ENCODE measurements at regions not wholly inside any gene's neighbourhood (a gene's known extent, or its start where the extent isn't known, plus 50 kb on each side); places are given as distances from the start of the nearest gene placed in this dataset.

DNA sequence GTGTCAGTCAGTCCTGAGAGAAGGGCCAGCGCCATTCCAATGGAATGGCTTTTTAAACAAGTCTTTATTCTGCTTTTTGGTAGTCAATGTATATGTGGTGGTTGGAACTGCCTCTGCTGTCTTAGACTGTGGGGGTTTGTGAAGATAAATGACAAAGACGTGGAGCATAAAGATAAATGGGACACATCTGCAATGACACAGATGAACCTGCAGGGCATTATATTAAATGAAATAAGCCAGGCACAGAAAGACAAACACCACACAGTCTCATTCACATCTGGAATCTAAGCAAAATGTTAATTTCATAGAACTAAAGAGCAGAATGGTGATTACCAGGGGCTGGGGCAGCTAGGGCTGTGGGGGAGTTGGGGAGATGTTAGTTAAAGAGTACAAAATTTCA lies 912.8 kb upstream of the MAN1A1 start:
- Histone ChIP-seq H2AFZ (no peak overlapping the region), H3F3A (replicated peaks; ENCODE audit: low read depth) (no peaks in the 10 kb centered on the region), H3K27ac (ENCODE audit: low read depth) (no peak overlapping the region), H3K9me2 (ENCODE audit: insufficient read depth) (no peaks in the 10 kb centered on the region), H3K27me3 (ENCODE audit: insufficient read depth) (no peaks in the 10 kb centered on the region), H3K4me3 (no peak overlapping the region), H3K4me1 (ENCODE audit: insufficient read depth) (no peaks in the 10 kb centered on the region), H3K4me2 (no peak overlapping the region), H3K79me2 (replicated peaks; ENCODE audit: insufficient read depth) (no peaks in the 10 kb centered on the region), H4K20me1 (replicated peaks; ENCODE audit: insufficient read depth) (no peaks in the 10 kb centered on the region), H3K36me3 (ENCODE audit: insufficient read depth) (no peaks in the 10 kb centered on the region)
- Mint-ChIP-seq H3K27ac (no peak overlapping the region), H3K36me3 (ENCODE audit: low read depth) (no peaks in the 10 kb centered on the region), H3K4me1 (no peaks in the 10 kb centered on the region), H3K9me3 (peaks cover 6% of the 10 kb centered on the region; the same call in 2 of the 3 replicates), H3K27me3 (ENCODE audit: insufficient read depth, low read depth, poor library complexity) (no peaks in the 10 kb centered on the region), H3K4me3 (no peak overlapping the region)
- ATAC-seq (no peak), DNase-seq (ENCODE audit: low spot score) (no peak)
- TF ChIP-seq, protein P1, sequence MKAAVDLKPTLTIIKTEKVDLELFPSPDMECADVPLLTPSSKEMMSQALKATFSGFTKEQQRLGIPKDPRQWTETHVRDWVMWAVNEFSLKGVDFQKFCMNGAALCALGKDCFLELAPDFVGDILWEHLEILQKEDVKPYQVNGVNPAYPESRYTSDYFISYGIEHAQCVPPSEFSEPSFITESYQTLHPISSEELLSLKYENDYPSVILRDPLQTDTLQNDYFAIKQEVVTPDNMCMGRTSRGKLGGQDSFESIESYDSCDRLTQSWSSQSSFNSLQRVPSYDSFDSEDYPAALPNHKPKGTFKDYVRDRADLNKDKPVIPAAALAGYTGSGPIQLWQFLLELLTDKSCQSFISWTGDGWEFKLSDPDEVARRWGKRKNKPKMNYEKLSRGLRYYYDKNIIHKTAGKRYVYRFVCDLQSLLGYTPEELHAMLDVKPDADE (IDR thresholded peaks at IDR 0.05): no peak
- TF ChIP-seq CTCF (conservative IDR thresholded peaks at IDR 0.05; ENCODE audit: low read depth in 2 of 2) (no peak), ZNF114 (CRISPR knock-in tag; IDR thresholded peaks at IDR 0.05) (no peak), NANOG (IDR thresholded peaks at IDR 0.05; ENCODE audit: borderline replicate concordance) (no peak), ZNF331 (CRISPR knock-in tag; IDR thresholded peaks at IDR 0.05; ENCODE audit: low read depth) (no peak)

GRCh38 chr6:120260636-120261035 lies 911.1 kb upstream of the MAN1A1 start:
- Histone ChIP-seq H3K4me3 (no peak overlapping the region), H3K79me2 (replicated peaks; ENCODE audit: insufficient read depth) (no peaks in the 10 kb centered on the region), H3K4me2 (no peak overlapping the region), H3K4me1 (ENCODE audit: insufficient read depth) (no peaks in the 10 kb centered on the region), H3K27me3 (ENCODE audit: insufficient read depth) (no peaks in the 10 kb centered on the region), H2AFZ (no peak overlapping the region), H3K36me3 (ENCODE audit: insufficient read depth) (no peaks in the 10 kb centered on the region), H3F3A (replicated peaks; ENCODE audit: low read depth) (no peaks in the 10 kb centered on the region), H4K20me1 (replicated peaks; ENCODE audit: insufficient read depth) (no peaks in the 10 kb centered on the region), H3K27ac (ENCODE audit: low read depth) (no peak overlapping the region), H3K9me2 (ENCODE audit: insufficient read depth) (no peaks in the 10 kb centered on the region)
- no peak overlapping the region for H3K4me3 Mint-ChIP-seq
- ATAC-seq (no peak), DNase-seq (ENCODE audit: low spot score) (no peak)
- no peaks in the 10 kb centered on the region for H3K27me3 Mint-ChIP-seq (ENCODE audit: insufficient read depth, low read depth, poor library complexity)
- no peaks in the 10 kb centered on the region; the same call in 2 of the 3 replicates for H3K9me3 Mint-ChIP-seq
- H3K4me1 Mint-ChIP-seq: no peaks in the 10 kb centered on the region
- no peak overlapping the region for H3K27ac Mint-ChIP-seq
- H3K36me3 Mint-ChIP-seq (ENCODE audit: low read depth): no peaks in the 10 kb centered on the region
- TF ChIP-seq EZH2phosphoT487 (IDR thresholded peaks at IDR 0.05; ENCODE audit: unreplicated experiment): no peak
- TF ChIP-seq, protein P2, sequence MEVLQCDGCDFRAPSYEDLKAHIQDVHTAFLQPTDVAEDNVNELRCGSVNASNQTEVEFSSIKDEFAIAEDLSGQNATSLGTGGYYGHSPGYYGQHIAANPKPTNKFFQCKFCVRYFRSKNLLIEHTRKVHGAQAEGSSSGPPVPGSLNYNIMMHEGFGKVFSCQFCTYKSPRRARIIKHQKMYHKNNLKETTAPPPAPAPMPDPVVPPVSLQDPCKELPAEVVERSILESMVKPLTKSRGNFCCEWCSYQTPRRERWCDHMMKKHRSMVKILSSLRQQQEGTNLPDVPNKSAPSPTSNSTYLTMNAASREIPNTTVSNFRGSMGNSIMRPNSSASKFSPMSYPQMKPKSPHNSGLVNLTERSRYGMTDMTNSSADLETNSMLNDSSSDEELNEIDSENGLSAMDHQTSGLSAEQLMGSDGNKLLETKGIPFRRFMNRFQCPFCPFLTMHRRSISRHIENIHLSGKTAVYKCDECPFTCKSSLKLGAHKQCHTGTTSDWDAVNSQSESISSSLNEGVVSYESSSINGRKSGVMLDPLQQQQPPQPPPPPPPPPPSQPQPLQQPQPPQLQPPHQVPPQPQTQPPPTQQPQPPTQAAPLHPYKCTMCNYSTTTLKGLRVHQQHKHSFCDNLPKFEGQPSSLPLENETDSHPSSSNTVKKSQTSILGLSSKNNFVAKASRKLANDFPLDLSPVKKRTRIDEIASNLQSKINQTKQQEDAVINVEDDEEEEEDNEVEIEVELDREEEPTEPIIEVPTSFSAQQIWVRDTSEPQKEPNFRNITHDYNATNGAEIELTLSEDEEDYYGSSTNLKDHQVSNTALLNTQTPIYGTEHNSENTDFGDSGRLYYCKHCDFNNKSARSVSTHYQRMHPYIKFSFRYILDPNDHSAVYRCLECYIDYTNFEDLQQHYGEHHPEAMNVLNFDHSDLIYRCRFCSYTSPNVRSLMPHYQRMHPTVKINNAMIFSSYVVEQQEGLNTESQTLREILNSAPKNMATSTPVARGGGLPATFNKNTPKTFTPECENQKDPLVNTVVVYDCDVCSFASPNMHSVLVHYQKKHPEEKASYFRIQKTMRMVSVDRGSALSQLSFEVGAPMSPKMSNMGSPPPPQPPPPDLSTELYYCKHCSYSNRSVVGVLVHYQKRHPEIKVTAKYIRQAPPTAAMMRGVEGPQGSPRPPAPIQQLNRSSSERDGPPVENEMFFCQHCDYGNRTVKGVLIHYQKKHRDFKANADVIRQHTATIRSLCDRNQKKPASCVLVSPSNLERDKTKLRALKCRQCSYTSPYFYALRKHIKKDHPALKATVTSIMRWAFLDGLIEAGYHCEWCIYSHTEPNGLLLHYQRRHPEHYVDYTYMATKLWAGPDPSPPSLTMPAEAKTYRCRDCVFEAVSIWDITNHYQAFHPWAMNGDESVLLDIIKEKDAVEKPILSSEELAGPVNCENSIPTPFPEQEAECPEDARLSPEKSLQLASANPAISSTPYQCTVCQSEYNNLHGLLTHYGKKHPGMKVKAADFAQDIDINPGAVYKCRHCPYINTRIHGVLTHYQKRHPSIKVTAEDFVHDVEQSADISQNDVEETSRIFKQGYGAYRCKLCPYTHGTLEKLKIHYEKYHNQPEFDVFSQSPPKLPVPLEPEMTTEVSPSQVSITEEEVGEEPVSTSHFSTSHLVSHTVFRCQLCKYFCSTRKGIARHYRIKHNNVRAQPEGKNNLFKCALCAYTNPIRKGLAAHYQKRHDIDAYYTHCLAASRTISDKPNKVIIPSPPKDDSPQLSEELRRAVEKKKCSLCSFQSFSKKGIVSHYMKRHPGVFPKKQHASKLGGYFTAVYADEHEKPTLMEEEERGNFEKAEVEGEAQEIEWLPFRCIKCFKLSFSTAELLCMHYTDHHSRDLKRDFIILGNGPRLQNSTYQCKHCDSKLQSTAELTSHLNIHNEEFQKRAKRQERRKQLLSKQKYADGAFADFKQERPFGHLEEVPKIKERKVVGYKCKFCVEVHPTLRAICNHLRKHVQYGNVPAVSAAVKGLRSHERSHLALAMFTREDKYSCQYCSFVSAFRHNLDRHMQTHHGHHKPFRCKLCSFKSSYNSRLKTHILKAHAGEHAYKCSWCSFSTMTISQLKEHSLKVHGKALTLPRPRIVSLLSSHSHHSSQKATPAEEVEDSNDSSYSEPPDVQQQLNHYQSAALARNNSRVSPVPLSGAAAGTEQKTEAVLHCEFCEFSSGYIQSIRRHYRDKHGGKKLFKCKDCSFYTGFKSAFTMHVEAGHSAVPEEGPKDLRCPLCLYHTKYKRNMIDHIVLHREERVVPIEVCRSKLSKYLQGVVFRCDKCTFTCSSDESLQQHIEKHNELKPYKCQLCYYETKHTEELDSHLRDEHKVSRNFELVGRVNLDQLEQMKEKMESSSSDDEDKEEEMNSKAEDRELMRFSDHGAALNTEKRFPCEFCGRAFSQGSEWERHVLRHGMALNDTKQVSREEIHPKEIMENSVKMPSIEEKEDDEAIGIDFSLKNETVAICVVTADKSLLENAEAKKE (CRISPR knock-in tag; IDR thresholded peaks at IDR 0.05): no peak
- no peak for TF ChIP-seq ZNF331 (CRISPR knock-in tag; IDR thresholded peaks at IDR 0.05; ENCODE audit: low read depth)
- no peak for TF ChIP-seq NANOG (IDR thresholded peaks at IDR 0.05; ENCODE audit: borderline replicate concordance)
- no peak for TF ChIP-seq JUNB (IDR thresholded peaks at IDR 0.05; ENCODE audit: unreplicated experiment)
- no peak for TF ChIP-seq CREB1 (CRISPR knock-in tag; IDR thresholded peaks at IDR 0.05; ENCODE audit: low read depth)
- no peak for TF ChIP-seq CTCF (conservative IDR thresholded peaks at IDR 0.05; ENCODE audit: low read depth in 2 of 2)
- TF ChIP-seq, protein P1 (IDR thresholded peaks at IDR 0.05): no peak
